ENCODE measurements at regions not wholly inside any gene's neighbourhood (a gene's known extent, or its start where the extent isn't known, plus 50 kb on each side); places are given as distances from the start of the nearest gene placed in this dataset.
"Not testable (repeated sequence)": the region's sequence is repeated elsewhere in the genome, so short reads cannot be mapped to it uniquely, and the experiment has no call there.

DNA sequence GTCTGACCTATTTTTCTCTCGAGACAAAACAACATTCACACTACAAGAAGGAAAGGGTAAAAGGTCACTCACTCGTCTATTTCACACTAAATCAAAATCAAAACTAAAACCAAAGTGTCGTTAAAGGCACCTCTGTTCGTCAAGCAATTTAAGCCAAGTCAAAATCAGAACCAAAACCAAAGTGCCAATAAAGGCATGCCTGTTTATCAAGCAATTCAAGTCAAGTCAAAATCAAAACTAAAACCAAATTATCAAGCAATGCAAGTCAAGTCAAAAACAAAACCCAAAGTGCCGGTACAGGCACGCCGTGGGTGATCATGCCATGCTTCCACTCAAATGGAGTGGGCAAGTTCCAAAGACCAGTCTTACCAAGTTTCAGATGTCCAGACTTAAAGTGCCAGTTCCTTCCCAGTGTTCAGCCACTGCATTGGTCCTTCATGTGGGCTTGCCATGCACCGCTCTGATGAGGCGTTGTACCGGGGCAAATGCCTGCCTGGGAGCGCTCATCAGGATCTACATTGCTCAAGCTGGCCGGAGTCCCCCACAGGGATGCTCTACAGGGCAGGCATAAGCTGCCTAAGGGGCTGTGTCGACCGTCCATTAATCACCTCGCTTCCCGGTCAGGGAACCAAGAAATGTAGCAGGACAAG lies 55.1 kb upstream of the RBMX start:
- not testable (repeated sequence) for H3K27me3 ChIP-seq (ENCODE audit: control insufficient read depth, insufficient read depth, low read length); H3K36me3 ChIP-seq (ENCODE audit: control insufficient read depth, insufficient read depth, low read length); H3K9me3 ChIP-seq (replicated peaks; ENCODE audit: control insufficient read depth, low read depth, low read length); H3K4me3 ChIP-seq (ENCODE audit: low read length); H3K4me1 ChIP-seq (ENCODE audit: control insufficient read depth, insufficient read depth, low read length); H3K27ac ChIP-seq (ENCODE audit: low read length); DNase-seq
- WGBS (ENCODE audit: insufficient coverage): 89% methylated on average over 10 of the region's 16 CpGs

DNA sequence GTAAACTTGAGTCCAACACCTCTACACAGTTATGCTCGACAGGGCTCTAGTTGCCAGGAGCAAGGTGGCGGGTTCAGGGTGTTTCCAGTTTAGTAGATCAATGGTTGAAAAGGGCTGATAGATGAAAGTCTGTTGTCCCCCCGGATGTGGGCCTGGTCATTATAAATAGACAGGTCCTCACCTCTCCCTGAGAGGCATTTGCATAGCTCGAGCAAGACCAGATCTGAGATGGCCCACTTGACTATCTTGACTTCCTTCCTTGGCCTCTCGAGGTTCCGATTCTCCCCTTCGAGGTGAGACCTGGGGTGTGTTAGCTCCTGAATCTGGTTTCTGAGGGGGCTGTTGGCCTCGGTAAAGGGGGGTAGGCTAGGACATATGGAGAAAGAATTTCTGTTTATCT lies 54.1 kb upstream of the RBMX start:
- not testable (repeated sequence) for H3K36me3 ChIP-seq (ENCODE audit: control insufficient read depth, insufficient read depth, low read length); H3K4me1 ChIP-seq (ENCODE audit: control insufficient read depth, insufficient read depth, low read length); DNase-seq; H3K9me3 ChIP-seq (replicated peaks; ENCODE audit: control insufficient read depth, low read depth, low read length); H3K27ac ChIP-seq (ENCODE audit: low read length); H3K4me3 ChIP-seq (ENCODE audit: low read length); H3K27me3 ChIP-seq (ENCODE audit: control insufficient read depth, insufficient read depth, low read length)
- 67% methylated on average over 5 of the region's 8 CpGs for WGBS (ENCODE audit: insufficient coverage)

DNA sequence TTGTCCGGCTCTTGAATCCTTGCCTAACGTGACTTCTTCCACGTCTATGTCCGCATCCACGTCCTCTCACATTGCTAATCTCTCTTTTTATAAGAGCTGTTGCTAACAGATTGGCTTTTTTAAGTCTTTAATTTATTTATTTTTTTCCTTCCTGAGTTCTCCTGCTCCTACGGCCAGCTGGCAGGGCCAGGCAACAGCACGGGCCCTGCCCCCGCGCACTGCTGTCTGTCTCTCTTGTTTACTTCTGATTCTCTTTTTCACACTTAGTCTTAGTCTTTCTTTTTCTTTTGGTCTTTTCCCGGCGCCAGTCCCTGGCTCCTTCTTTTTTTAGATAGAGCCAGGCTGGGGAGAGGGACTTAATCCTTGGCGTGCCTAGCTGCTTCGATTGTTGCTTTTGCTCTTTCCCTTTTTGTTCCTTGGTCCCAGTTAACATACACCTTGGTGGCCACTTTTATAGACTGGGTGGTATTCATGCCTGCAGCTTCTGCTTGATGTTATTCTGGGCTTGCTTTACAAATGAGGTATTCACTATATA lies 53.2 kb upstream of the RBMX start:
- H3K4me3 ChIP-seq (ENCODE audit: low read length): no peak overlapping the region
- no peak for DNase-seq
- no peak overlapping the region for H3K27ac ChIP-seq (ENCODE audit: low read length)

DNA sequence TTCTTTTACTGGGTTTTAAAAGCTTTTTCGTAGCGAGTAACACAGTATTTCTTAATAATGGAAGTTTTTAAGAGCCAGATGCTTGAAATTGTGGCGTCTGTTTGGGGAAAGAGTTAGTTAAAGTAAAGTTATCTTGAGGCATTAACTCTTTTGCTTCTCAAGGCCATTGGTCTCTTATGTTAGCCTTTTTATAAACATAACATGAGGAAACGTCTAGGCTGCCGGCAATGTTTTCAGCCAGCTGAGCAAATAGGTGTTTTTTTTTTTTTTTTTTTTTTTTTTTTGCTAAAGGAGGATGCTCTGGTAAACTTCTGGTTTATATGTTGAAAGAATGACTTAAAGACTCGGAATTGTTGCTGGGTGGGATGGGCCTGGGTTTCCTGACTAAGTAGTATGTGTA lies 51.1 kb upstream of the RBMX start:
- H3K9me3 ChIP-seq (replicated peaks; ENCODE audit: control insufficient read depth, low read depth, low read length): no peaks in the 10 kb centered on the region
- WGBS (ENCODE audit: insufficient coverage): 40% methylated on average over 1 of the region's 6 CpGs
- H3K27me3 ChIP-seq (ENCODE audit: control insufficient read depth, insufficient read depth, low read length): peaks cover 2% of the 10 kb centered on the region
- H3K36me3 ChIP-seq (ENCODE audit: control insufficient read depth, insufficient read depth, low read length): no peaks in the 10 kb centered on the region
- H3K4me1 ChIP-seq (ENCODE audit: control insufficient read depth, insufficient read depth, low read length): no peaks in the 10 kb centered on the region
- no peak overlapping the region for H3K4me3 ChIP-seq (ENCODE audit: low read length)
- H3K27ac ChIP-seq (ENCODE audit: low read length): no peak overlapping the region
- DNase-seq: no peak

More for the DNA sequence above, 53.2 kb upstream of the RBMX start:
- WGBS (ENCODE audit: insufficient coverage): 71% methylated on average over 4 of the region's 13 CpGs
- Histone ChIP-seq H3K36me3 (ENCODE audit: control insufficient read depth, insufficient read depth, low read length) (no peaks in the 10 kb centered on the region), H3K27me3 (ENCODE audit: control insufficient read depth, insufficient read depth, low read length) (peaks cover 2% of the 10 kb centered on the region), H3K4me1 (ENCODE audit: control insufficient read depth, insufficient read depth, low read length) (no peaks in the 10 kb centered on the region), H3K9me3 (replicated peaks; ENCODE audit: control insufficient read depth, low read depth, low read length) (no peaks in the 10 kb centered on the region)

Data from muscle of leg (tissue), 3 donors.